Kasumi-1 (cell line): ENCODE measurements at regions not wholly inside any gene's neighbourhood (a gene's known extent, or its start where the extent isn't known, plus 50 kb on each side); places are given as distances from the start of the nearest gene placed in this dataset.
A peak's percentile ranks its signal among the peaks of the same experiment; 100 is the strongest.
"Not testable (repeated sequence)": the region's sequence is repeated elsewhere in the genome, so short reads cannot be mapped to it uniquely, and the experiment has no call there.

Source experiments
- DNase-seq, 2 experiments: peaks; one replicate each; lab custom pipeline; 2025; lab: John Stamatoyannopoulos, UW

- DNase-seq: no peak
These were observed 164.4 kb upstream of the LRIG3 start for GRCh38 chr12:59084511-59085375.

GRCh38 chr12:59082952-59083351, 162.6 kb upstream of the LRIG3 start:
- DNase-seq: no peak

DNA sequence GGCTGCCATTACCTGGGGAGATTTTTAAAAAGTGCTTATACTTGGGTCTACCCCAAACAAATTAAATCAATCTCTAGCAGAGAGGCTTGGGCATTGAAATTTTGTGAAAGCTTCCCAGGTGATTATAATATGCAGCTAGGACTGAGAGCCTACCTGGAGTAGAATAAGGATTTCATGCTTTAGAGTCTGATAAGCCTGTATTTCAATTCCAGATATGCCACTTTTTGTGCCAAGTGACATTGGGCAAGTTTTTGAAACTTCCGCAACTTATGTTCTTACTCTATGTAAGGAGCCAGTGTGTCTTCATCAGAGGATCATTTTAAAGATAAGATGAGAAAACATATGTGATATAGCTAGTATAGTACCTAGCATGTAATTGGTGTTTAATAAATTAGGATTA, 159.8 kb upstream of the LRIG3 start:
- DNase-seq: no peak

- no peak for DNase-seq
These were observed 159.2 kb upstream of the LRIG3 start for GRCh38 chr12:59079472-59079871.

- DNase-seq: peak; percentile 31 to 34
These were observed 158.7 kb upstream of the LRIG3 start for GRCh38 chr12:59079002-59079401.

- no peak for DNase-seq
These were observed 157.5 kb upstream of the LRIG3 start for GRCh38 chr12:59077575-59078426.

- DNase-seq: no peak
These were observed 156.8 kb upstream of the LRIG3 start for GRCh38 chr12:59077153-59077552.

DNA sequence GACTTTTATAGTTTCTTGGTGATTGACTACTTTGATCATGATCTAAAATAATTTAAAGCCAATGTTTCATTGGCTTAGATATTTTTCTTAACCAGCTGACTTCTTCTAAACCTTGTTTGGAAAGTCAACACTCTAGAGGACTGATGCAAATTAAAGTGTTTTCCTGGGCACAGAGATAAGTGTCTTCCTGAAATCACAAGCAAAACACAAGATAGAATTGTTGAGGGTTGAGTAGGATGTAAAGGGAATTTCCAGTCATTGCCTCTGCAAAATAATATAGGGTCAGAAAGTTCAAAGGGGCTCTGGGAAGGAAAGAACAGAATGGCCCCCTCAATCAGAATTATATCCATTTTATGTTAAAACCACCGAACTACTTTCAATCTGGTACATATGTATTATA, 156.3 kb upstream of the LRIG3 start:
- no peak for DNase-seq

DNA sequence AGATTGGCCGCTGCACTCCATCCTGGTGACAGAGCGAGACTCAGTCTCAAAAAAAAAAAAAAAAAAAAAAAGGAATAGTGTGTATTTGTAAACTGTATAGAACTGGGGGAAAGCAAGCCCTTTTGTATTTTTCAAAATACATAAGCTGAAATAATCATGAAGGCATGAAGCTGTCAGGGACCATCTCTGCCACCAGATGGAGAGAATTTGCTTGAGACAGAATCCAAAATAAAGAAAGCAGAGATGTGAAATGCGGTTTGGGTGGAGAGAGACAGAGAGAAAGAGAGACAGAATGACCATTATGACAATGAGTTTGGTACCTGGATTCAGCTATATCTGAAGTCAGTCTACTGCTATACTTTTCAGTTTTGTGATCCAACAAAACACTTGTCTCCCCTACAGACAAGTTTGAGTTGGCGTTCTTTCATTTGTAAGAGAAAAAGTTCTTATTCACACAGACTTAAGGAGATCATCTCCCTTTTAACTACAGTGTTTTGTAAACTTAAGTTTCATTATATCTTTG, 155.7 kb upstream of the LRIG3 start:
- DNase-seq: no peak

- DNase-seq: no peak
These were observed 154.8 kb upstream of the LRIG3 start for GRCh38 chr12:59075141-59075540.

GRCh38 chr12:59070322-59070933, 150.1 kb upstream of the LRIG3 start:
- DNase-seq: no peak

- DNase-seq: no peak
These were observed 149.2 kb upstream of the LRIG3 start for GRCh38 chr12:59069516-59069915.

DNA sequence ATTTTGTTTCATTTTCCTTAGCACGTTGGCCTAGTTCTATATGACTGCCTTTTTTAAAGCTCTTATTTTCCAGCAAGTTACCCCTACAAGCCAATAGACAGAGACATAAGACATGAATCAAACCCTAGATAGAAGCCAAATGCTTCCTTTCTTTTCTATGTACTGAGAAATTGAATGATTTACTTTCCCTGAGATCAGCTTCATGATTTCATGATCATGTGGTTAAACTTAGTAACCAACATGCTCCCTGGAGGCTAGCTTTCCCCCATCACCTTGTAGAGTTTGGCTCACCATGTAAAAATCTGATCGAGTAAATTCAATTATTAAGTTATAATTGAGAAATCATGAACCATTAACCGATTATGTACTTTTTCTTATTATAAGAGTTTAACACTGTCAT, 148.1 kb upstream of the LRIG3 start:
- no peak for DNase-seq

GRCh38 chr12:59067083-59067482, 146.8 kb upstream of the LRIG3 start:
- DNase-seq: no peak

GRCh38 chr12:59066445-59066844, 146.1 kb upstream of the LRIG3 start:
- no peak for DNase-seq

GRCh38 chr12:59059088-59059935, 139.0 kb upstream of the LRIG3 start:
- DNase-seq: no peak

DNA sequence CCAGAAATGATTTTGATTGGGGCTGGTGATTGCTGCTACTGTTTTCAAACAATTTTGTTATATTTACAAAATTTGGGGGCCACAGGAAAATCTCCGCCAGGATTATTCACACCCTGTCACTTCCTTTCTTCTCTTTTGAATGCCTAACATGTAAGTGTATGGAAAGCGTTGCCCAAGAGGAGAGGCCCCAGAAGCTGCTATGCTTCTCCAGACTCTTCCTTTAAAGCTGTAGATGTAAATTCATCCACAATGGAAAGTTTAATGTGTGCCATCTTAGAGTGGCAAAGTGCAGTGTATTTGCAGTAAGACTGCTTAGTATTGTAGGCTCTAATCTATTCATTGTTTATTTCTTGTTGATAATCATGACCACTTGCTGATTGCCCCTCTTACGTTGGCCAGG, 136.7 kb upstream of the LRIG3 start:
- DNase-seq: no peak

- no peak for DNase-seq
These were observed 135.0 kb upstream of the LRIG3 start for GRCh38 chr12:59055204-59055860.

DNA sequence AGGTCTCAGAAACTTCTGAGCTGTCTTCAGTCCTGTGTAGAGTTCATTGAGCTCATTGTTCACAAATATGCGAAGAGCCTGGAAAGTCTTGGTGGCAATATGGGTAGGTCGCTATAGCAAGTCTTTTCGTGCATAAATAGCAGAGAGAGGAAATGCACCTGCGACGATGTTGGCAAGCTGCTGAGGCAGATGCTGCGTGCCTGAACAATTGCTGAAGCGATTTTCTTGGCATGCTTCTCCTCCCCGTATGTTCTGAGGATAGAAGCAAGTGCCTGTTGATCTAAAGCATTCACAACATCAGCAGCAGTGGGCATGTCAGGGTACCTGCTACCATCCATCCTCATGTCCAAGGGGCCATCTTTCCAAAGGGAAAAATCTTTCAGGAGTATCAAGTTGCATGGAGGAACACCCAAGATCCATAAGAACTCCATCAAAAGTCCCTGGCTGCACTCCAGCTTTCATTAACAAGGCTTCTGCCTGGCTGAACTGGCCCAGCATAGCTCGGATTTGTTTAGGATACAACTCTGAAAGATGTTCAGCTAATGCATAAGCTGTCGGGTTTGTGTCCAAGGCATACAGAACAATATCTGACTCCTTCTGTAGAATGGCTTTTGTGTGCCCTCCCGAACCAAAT, 133.1 kb upstream of the LRIG3 start:
- not testable (repeated sequence) for DNase-seq

GRCh38 chr12:59046763-59047534, 126.6 kb upstream of the LRIG3 start:
- DNase-seq: no peak
